WTC11 (cell line): ENCODE measurements at regions not wholly inside any gene's neighbourhood (a gene's known extent, or its start where the extent isn't known, plus 50 kb on each side); places are given as distances from the start of the nearest gene placed in this dataset.

Experiments used
- ATAC-seq: fragments of 200-7000 bp; cut with Tn5 transposase; 2 replicates; pipeline ENCODE4 v1.10.0; 2021; ENCODE audit warnings: mild to moderate bottlenecking, moderate library complexity
- CTCF ChIA-PET: fragments of 300-600 bp; sonication (Branson Sonifier 250); formaldehyde crosslinking; loops from one replicate; lab custom pipeline; 2021; ENCODE audit warnings: antibody characterized with exemption; lab: Charles Lee
- POLR2A ChIA-PET: fragments of 350-600 bp; sonication (Branson Sonifier 250); formaldehyde crosslinking; loops from one replicate; lab custom pipeline; 2021; ENCODE audit warnings: antibody characterized with exemption; lab: Charles Lee
- DNase-seq: peaks from one replicate; pipeline ENCODE4 v3.0.0; 2021; ENCODE audit warnings: low spot score
- H3K27ac Mint-ChIP-seq: 2 replicates; pipeline ENCODE4 v1.8.0; 2021; ENCODE audit warnings: mixed read lengths
- H3K27me3 Mint-ChIP-seq: 2 replicates; pipeline ENCODE4 v1.8.0; 2021; ENCODE audit warnings: low read depth, mild to moderate bottlenecking, moderate library complexity, mixed read lengths
- H3K36me3 Mint-ChIP-seq: 2 replicates; pipeline ENCODE4 v1.8.0; 2021; ENCODE audit warnings: mixed read lengths
- H3K4me1 Mint-ChIP-seq: 2 replicates; pipeline ENCODE4 v1.8.0; 2022; ENCODE audit warnings: mixed read lengths
- H3K4me3 Mint-ChIP-seq: 2 replicates; pipeline ENCODE4 v1.8.0; 2021; ENCODE audit warnings: mild to moderate bottlenecking, moderate library complexity, mixed read lengths
- H3K9me3 Mint-ChIP-seq: 2 replicates; pipeline ENCODE4 v1.8.0; 2021; ENCODE audit warnings: mixed read lengths
- EMX1 ChIP-seq: fragments of 250-450 bp; sonication (Bioruptor Pico); IDR thresholded peaks from 2 replicates; pipeline ENCODE4 v1.8.0; 2021; ENCODE audit warnings: mild to moderate bottlenecking
- GRHL2 ChIP-seq: fragments of 250-450 bp; sonication (Bioruptor Pico); IDR thresholded peaks from 2 replicates; pipeline ENCODE4 v1.8.0; 2022; ENCODE audit warnings: mild to moderate bottlenecking, moderate library complexity; ENCODE audit not compliant: insufficient replicate concordance, severe bottlenecking
- GTF2I ChIP-seq: fragments of 250-450 bp; sonication (Bioruptor Pico); conservative IDR thresholded peaks from 2 replicates; pipeline ENCODE4 v1.4.0; 2021; ENCODE audit warnings: mild to moderate bottlenecking
- MYBL2 ChIP-seq: sonication (generic); formaldehyde crosslinking; IDR thresholded peaks from 2 replicates; pipeline ENCODE4 v1.8.1; 2023; ENCODE audit warnings: mild to moderate bottlenecking, moderate library complexity, missing genetic modification reagents
- NFE2L1 ChIP-seq: sonication (generic); formaldehyde crosslinking; IDR thresholded peaks from 2 replicates; pipeline ENCODE4 v1.8.1; 2023; ENCODE audit warnings: missing genetic modification reagents
- RORB ChIP-seq: fragments of 250-450 bp; sonication (Bioruptor Pico); IDR thresholded peaks from 2 replicates; pipeline ENCODE4 v1.9.0; 2021; ENCODE audit warnings: mild to moderate bottlenecking
- SMAD3 ChIP-seq: sonication (generic); formaldehyde crosslinking; IDR thresholded peaks from 2 replicates; pipeline ENCODE4 v1.8.0; 2022; ENCODE audit warnings: missing genetic modification reagents, mild to moderate bottlenecking, borderline replicate concordance
- SMAD4 ChIP-seq: sonication (generic); formaldehyde crosslinking; IDR thresholded peaks from 2 replicates; pipeline ENCODE4 v1.8.0; 2022; ENCODE audit warnings: mild to moderate bottlenecking, missing genetic modification reagents
- TEAD4 ChIP-seq: sonication (generic); formaldehyde crosslinking; IDR thresholded peaks from 2 replicates; pipeline ENCODE4 v1.8.0; 2022; ENCODE audit warnings: mild to moderate bottlenecking, missing genetic modification reagents
- TP53 ChIP-seq: sonication (generic); formaldehyde crosslinking; IDR thresholded peaks from 2 replicates; pipeline ENCODE4 v1.8.1; 2023; ENCODE audit warnings: mild to moderate bottlenecking, missing genetic modification reagents
- ZNF317 ChIP-seq: sonication (generic); formaldehyde crosslinking; IDR thresholded peaks from 2 replicates; pipeline ENCODE4 v1.8.1; 2023; ENCODE audit warnings: low read depth, mild to moderate bottlenecking, moderate library complexity, missing genetic modification reagents, borderline replicate concordance
- ZNF396 ChIP-seq: fragments of 250-450 bp; sonication (Bioruptor Pico); IDR thresholded peaks from 2 replicates; pipeline ENCODE4 v1.8.0; 2021; ENCODE audit warnings: mild to moderate bottlenecking, moderate library complexity, borderline replicate concordance
- TF ChIP-seq, protein P1 (sequence below): sonication (generic); formaldehyde crosslinking; conservative IDR thresholded peaks from 2 replicates; pipeline ENCODE4 v1.8.1; 2023; ENCODE audit warnings: mild to moderate bottlenecking, low read depth, missing genetic modification reagents, moderate library complexity
- TF ChIP-seq, protein P2 (sequence below): fragments of 250-450 bp; sonication (Bioruptor Pico); IDR thresholded peaks from 2 replicates; pipeline ENCODE4 v1.9.0; 2021; ENCODE audit warnings: mild to moderate bottlenecking
- TF ChIP-seq, protein P3 (sequence below): fragments of 250-450 bp; sonication (Bioruptor Pico); IDR thresholded peaks from 2 replicates; pipeline ENCODE4 v1.9.0; 2021; ENCODE audit warnings: mild to moderate bottlenecking, borderline replicate concordance
- TF ChIP-seq, protein P4 (sequence below): sonication (generic); formaldehyde crosslinking; IDR thresholded peaks from 2 replicates; pipeline ENCODE4 v1.8.1; 2023; ENCODE audit warnings: mild to moderate bottlenecking, missing genetic modification reagents, moderate library complexity
- TF ChIP-seq, protein P5 (sequence below): sonication (generic); formaldehyde crosslinking; IDR thresholded peaks from 2 replicates; pipeline ENCODE4 v1.8.1; 2022; ENCODE audit warnings: low read depth, mild to moderate bottlenecking, moderate library complexity, missing genetic modification reagents, borderline replicate concordance
- TF ChIP-seq, protein P6 (sequence below): sonication (generic); formaldehyde crosslinking; IDR thresholded peaks from 2 replicates; pipeline ENCODE4 v1.8.1; 2023; ENCODE audit warnings: mild to moderate bottlenecking, missing genetic modification reagents, borderline replicate concordance
- TF ChIP-seq, protein P7 (sequence below): sonication (generic); formaldehyde crosslinking; IDR thresholded peaks from 2 replicates; pipeline ENCODE4 v1.8.0; 2022; ENCODE audit warnings: mild to moderate bottlenecking, missing genetic modification reagents

DNA sequence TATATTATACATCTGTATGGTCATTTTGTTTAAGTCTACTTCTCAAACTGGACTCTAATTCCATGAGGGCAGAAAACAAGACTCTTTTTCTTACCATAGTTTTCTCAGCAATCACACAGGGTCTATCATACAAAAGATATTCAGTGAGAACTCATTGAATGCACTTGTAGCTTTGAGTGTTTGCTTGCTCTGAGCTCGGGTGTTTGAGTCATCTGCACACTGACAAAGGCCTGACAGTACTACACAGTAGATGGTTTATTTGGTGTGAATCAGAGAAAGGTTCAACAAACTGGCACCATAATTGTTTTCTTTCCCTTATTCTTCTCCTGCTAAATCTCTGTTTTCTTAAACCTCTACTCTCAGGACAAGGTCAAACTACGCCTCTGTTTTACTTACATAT is 586.4 kb downstream of the LMO7 start:
- H3K4me3 Mint-ChIP-seq: no peak overlapping the region
- DNase-seq: no peak
- no peaks in the 10 kb centered on the region for H3K4me1 Mint-ChIP-seq
- H3K9me3 Mint-ChIP-seq: no peaks in the 10 kb centered on the region
- H3K36me3 Mint-ChIP-seq: no peaks in the 10 kb centered on the region
- H3K27me3 Mint-ChIP-seq: no peaks in the 10 kb centered on the region
- ChIA-PET POLR2A (no interaction called here), CTCF (no interaction called here)
- H3K27ac Mint-ChIP-seq: no peak overlapping the region
- no peak for ATAC-seq
- TF ChIP-seq, protein P1, sequence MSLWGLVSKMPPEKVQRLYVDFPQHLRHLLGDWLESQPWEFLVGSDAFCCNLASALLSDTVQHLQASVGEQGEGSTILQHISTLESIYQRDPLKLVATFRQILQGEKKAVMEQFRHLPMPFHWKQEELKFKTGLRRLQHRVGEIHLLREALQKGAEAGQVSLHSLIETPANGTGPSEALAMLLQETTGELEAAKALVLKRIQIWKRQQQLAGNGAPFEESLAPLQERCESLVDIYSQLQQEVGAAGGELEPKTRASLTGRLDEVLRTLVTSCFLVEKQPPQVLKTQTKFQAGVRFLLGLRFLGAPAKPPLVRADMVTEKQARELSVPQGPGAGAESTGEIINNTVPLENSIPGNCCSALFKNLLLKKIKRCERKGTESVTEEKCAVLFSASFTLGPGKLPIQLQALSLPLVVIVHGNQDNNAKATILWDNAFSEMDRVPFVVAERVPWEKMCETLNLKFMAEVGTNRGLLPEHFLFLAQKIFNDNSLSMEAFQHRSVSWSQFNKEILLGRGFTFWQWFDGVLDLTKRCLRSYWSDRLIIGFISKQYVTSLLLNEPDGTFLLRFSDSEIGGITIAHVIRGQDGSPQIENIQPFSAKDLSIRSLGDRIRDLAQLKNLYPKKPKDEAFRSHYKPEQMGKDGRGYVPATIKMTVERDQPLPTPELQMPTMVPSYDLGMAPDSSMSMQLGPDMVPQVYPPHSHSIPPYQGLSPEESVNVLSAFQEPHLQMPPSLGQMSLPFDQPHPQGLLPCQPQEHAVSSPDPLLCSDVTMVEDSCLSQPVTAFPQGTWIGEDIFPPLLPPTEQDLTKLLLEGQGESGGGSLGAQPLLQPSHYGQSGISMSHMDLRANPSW (CRISPR knock-in tag): no peak
- TF ChIP-seq SMAD4 (CRISPR knock-in tag) (no peak), RORB (CRISPR knock-in tag) (no peak), ZNF317 (CRISPR knock-in tag) (no peak), TP53 (CRISPR knock-in tag) (no peak), TEAD4 (CRISPR knock-in tag) (no peak), GTF2I (CRISPR knock-in tag) (no peak), ZNF396 (CRISPR knock-in tag) (no peak), EMX1 (CRISPR knock-in tag) (no peak), NFE2L1 (no peak), SMAD3 (CRISPR knock-in tag) (no peak), MYBL2 (CRISPR knock-in tag) (no peak), GRHL2 (no peak)
- TF ChIP-seq, protein P2, sequence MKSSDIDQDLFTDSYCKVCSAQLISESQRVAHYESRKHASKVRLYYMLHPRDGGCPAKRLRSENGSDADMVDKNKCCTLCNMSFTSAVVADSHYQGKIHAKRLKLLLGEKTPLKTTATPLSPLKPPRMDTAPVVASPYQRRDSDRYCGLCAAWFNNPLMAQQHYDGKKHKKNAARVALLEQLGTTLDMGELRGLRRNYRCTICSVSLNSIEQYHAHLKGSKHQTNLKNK (CRISPR knock-in tag): no peak
- TF ChIP-seq, protein P3, sequence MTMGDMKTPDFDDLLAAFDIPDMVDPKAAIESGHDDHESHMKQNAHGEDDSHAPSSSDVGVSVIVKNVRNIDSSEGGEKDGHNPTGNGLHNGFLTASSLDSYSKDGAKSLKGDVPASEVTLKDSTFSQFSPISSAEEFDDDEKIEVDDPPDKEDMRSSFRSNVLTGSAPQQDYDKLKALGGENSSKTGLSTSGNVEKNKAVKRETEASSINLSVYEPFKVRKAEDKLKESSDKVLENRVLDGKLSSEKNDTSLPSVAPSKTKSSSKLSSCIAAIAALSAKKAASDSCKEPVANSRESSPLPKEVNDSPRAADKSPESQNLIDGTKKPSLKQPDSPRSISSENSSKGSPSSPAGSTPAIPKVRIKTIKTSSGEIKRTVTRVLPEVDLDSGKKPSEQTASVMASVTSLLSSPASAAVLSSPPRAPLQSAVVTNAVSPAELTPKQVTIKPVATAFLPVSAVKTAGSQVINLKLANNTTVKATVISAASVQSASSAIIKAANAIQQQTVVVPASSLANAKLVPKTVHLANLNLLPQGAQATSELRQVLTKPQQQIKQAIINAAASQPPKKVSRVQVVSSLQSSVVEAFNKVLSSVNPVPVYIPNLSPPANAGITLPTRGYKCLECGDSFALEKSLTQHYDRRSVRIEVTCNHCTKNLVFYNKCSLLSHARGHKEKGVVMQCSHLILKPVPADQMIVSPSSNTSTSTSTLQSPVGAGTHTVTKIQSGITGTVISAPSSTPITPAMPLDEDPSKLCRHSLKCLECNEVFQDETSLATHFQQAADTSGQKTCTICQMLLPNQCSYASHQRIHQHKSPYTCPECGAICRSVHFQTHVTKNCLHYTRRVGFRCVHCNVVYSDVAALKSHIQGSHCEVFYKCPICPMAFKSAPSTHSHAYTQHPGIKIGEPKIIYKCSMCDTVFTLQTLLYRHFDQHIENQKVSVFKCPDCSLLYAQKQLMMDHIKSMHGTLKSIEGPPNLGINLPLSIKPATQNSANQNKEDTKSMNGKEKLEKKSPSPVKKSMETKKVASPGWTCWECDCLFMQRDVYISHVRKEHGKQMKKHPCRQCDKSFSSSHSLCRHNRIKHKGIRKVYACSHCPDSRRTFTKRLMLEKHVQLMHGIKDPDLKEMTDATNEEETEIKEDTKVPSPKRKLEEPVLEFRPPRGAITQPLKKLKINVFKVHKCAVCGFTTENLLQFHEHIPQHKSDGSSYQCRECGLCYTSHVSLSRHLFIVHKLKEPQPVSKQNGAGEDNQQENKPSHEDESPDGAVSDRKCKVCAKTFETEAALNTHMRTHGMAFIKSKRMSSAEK (CRISPR knock-in tag): no peak
- TF ChIP-seq, protein P4, sequence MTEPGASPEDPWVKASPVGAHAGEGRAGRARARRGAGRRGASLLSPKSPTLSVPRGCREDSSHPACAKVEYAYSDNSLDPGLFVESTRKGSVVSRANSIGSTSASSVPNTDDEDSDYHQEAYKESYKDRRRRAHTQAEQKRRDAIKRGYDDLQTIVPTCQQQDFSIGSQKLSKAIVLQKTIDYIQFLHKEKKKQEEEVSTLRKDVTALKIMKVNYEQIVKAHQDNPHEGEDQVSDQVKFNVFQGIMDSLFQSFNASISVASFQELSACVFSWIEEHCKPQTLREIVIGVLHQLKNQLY (CRISPR knock-in tag): no peak
- TF ChIP-seq, protein P5, sequence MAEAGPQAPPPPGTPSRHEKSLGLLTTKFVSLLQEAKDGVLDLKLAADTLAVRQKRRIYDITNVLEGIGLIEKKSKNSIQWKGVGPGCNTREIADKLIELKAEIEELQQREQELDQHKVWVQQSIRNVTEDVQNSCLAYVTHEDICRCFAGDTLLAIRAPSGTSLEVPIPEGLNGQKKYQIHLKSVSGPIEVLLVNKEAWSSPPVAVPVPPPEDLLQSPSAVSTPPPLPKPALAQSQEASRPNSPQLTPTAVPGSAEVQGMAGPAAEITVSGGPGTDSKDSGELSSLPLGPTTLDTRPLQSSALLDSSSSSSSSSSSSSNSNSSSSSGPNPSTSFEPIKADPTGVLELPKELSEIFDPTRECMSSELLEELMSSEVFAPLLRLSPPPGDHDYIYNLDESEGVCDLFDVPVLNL: no peak
- TF ChIP-seq, protein P6, sequence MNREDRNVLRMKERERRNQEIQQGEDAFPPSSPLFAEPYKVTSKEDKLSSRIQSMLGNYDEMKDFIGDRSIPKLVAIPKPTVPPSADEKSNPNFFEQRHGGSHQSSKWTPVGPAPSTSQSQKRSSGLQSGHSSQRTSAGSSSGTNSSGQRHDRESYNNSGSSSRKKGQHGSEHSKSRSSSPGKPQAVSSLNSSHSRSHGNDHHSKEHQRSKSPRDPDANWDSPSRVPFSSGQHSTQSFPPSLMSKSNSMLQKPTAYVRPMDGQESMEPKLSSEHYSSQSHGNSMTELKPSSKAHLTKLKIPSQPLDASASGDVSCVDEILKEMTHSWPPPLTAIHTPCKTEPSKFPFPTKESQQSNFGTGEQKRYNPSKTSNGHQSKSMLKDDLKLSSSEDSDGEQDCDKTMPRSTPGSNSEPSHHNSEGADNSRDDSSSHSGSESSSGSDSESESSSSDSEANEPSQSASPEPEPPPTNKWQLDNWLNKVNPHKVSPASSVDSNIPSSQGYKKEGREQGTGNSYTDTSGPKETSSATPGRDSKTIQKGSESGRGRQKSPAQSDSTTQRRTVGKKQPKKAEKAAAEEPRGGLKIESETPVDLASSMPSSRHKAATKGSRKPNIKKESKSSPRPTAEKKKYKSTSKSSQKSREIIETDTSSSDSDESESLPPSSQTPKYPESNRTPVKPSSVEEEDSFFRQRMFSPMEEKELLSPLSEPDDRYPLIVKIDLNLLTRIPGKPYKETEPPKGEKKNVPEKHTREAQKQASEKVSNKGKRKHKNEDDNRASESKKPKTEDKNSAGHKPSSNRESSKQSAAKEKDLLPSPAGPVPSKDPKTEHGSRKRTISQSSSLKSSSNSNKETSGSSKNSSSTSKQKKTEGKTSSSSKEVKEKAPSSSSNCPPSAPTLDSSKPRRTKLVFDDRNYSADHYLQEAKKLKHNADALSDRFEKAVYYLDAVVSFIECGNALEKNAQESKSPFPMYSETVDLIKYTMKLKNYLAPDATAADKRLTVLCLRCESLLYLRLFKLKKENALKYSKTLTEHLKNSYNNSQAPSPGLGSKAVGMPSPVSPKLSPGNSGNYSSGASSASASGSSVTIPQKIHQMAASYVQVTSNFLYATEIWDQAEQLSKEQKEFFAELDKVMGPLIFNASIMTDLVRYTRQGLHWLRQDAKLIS (CRISPR knock-in tag): no peak
- TF ChIP-seq, protein P7, sequence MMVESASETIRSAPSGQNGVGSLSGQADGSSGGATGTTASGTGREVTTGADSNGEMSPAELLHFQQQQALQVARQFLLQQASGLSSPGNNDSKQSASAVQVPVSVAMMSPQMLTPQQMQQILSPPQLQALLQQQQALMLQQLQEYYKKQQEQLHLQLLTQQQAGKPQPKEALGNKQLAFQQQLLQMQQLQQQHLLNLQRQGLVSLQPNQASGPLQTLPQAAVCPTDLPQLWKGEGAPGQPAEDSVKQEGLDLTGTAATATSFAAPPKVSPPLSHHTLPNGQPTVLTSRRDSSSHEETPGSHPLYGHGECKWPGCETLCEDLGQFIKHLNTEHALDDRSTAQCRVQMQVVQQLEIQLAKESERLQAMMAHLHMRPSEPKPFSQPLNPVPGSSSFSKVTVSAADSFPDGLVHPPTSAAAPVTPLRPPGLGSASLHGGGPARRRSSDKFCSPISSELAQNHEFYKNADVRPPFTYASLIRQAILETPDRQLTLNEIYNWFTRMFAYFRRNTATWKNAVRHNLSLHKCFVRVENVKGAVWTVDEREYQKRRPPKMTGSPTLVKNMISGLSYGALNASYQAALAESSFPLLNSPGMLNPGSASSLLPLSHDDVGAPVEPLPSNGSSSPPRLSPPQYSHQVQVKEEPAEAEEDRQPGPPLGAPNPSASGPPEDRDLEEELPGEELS (CRISPR knock-in tag): no peak
